GM23338 (cell line): ENCODE measurements at regions not wholly inside any gene's neighbourhood (a gene's known extent, or its start where the extent isn't known, plus 50 kb on each side); places are given as distances from the start of the nearest gene placed in this dataset.

Experiments
- CREB1 ChIP-seq: fragments of 250-450 bp; sonication (Bioruptor Pico); IDR thresholded peaks from 2 replicates; pipeline ENCODE4 v1.5.0; 2020; ENCODE audit warnings: low read depth, mild to moderate bottlenecking, moderate library complexity
- CTCF ChIP-seq, 2 experiments: fragments of 200-600 bp in 1 of 2; sonication (generic) in 1 of 2; conservative IDR thresholded peaks; 2 replicates each; pipeline versions ENCODE4 v1.5.1 to v1.6.1; 2016 to 2017; ENCODE audit warnings: antibody characterized with exemption in 2 of 2, low read depth in 2 of 2, mild to moderate bottlenecking in 2 of 2, moderate library complexity in 1 of 2
- EZH2 ChIP-seq: fragments of 200-600 bp; sonication (generic); IDR thresholded peaks from one replicate; pipeline ENCODE4 v1.8.0; 2017; ENCODE audit warnings: antibody characterized with exemption, mild to moderate bottlenecking, low read depth; ENCODE audit not compliant: unreplicated experiment
- EZH2phosphoT487 ChIP-seq: fragments of 200-600 bp; sonication (generic); IDR thresholded peaks from one replicate; pipeline ENCODE4 v1.8.1; 2018; ENCODE audit warnings: antibody characterized with exemption; ENCODE audit not compliant: unreplicated experiment
- JUNB ChIP-seq: IDR thresholded peaks from one replicate; pipeline ENCODE4 v1.6.1; 2016; ENCODE audit warnings: antibody characterized with exemption; ENCODE audit not compliant: unreplicated experiment
- NANOG ChIP-seq: IDR thresholded peaks from 2 replicates; pipeline ENCODE4 v1.6.1; 2016; ENCODE audit warnings: antibody characterized with exemption, borderline replicate concordance
- POLR2AphosphoS5 ChIP-seq: IDR thresholded peaks from 2 replicates; pipeline ENCODE4 v1.6.1; 2016; ENCODE audit warnings: antibody characterized with exemption, low read depth
- STAT1 ChIP-seq: IDR thresholded peaks from one replicate; pipeline ENCODE4 v1.6.1; 2016; ENCODE audit warnings: antibody characterized with exemption; ENCODE audit not compliant: unreplicated experiment
- ZNF114 ChIP-seq: fragments of 250-450 bp; sonication (Bioruptor Pico); IDR thresholded peaks from 2 replicates; pipeline ENCODE4 v1.5.0; 2020; ENCODE audit warnings: mild to moderate bottlenecking, moderate library complexity
- ZNF462 ChIP-seq: fragments of 250-450 bp; sonication (Bioruptor Pico); IDR thresholded peaks from 2 replicates; pipeline ENCODE4 v1.5.0; 2020; ENCODE audit warnings: mild to moderate bottlenecking, moderate library complexity
- TF ChIP-seq, protein P1 (sequence below): IDR thresholded peaks from one replicate; pipeline ENCODE4 v1.6.1; 2018; ENCODE audit warnings: antibody characterized with exemption; ENCODE audit not compliant: unreplicated experiment
- TF ChIP-seq, protein P2 (sequence below): IDR thresholded peaks from 2 replicates; pipeline ENCODE4 v1.6.1; 2016; ENCODE audit warnings: antibody characterized with exemption

DNA sequence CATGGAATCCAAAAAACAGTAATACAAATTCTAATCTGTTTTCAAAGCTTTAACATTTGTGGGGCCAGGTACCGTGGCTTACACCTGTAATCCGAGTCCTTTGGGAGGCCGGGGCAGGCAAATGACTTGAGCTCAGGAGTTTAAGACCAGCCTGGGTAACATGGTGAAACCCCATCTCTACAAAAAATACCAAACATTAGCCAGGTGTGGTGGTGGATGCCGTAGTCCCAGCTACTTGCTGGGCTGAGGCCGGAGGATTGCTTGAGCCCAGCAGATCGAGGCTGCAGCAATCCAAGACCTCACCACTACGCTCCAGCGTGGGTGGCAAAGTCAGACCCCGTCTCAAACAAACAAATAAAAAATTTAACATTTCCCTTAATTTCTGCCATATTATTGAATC lies 74.3 kb upstream of the SALL3 start:
- no peak for TF ChIP-seq CTCF (conservative IDR thresholded peaks at IDR 0.05; ENCODE audit: low read depth in 2 of 2)
- TF ChIP-seq, protein P1, sequence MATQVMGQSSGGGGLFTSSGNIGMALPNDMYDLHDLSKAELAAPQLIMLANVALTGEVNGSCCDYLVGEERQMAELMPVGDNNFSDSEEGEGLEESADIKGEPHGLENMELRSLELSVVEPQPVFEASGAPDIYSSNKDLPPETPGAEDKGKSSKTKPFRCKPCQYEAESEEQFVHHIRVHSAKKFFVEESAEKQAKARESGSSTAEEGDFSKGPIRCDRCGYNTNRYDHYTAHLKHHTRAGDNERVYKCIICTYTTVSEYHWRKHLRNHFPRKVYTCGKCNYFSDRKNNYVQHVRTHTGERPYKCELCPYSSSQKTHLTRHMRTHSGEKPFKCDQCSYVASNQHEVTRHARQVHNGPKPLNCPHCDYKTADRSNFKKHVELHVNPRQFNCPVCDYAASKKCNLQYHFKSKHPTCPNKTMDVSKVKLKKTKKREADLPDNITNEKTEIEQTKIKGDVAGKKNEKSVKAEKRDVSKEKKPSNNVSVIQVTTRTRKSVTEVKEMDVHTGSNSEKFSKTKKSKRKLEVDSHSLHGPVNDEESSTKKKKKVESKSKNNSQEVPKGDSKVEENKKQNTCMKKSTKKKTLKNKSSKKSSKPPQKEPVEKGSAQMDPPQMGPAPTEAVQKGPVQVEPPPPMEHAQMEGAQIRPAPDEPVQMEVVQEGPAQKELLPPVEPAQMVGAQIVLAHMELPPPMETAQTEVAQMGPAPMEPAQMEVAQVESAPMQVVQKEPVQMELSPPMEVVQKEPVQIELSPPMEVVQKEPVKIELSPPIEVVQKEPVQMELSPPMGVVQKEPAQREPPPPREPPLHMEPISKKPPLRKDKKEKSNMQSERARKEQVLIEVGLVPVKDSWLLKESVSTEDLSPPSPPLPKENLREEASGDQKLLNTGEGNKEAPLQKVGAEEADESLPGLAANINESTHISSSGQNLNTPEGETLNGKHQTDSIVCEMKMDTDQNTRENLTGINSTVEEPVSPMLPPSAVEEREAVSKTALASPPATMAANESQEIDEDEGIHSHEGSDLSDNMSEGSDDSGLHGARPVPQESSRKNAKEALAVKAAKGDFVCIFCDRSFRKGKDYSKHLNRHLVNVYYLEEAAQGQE = no peak
- TF ChIP-seq EZH2 = no peak
- TF ChIP-seq POLR2AphosphoS5 = no peak
- no peak for TF ChIP-seq STAT1
- TF ChIP-seq ZNF462 (CRISPR knock-in tag) = no peak
- TF ChIP-seq, protein P2, sequence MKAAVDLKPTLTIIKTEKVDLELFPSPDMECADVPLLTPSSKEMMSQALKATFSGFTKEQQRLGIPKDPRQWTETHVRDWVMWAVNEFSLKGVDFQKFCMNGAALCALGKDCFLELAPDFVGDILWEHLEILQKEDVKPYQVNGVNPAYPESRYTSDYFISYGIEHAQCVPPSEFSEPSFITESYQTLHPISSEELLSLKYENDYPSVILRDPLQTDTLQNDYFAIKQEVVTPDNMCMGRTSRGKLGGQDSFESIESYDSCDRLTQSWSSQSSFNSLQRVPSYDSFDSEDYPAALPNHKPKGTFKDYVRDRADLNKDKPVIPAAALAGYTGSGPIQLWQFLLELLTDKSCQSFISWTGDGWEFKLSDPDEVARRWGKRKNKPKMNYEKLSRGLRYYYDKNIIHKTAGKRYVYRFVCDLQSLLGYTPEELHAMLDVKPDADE = no peak
- no peak for TF ChIP-seq NANOG
- TF ChIP-seq ZNF114 (CRISPR knock-in tag) = no peak
- TF ChIP-seq CREB1 (CRISPR knock-in tag) = no peak
- no peak for TF ChIP-seq EZH2phosphoT487
- no peak for TF ChIP-seq JUNB
